Left forelimb (tissue), 1 donor: ENCODE measurements at regions not wholly inside any gene's neighbourhood (a gene's known extent, or its start where the extent isn't known, plus 50 kb on each side); places are given as distances from the start of the nearest gene placed in this dataset.
"Not testable (repeated sequence)": the region's sequence is repeated elsewhere in the genome, so short reads cannot be mapped to it uniquely, and the experiment has no call there.

Source experiments
- DNase-seq: peaks from one replicate; pipeline ENCODE4 v3.0.0-alpha.2; 2018; ENCODE audit warnings: low spot score

GRCh38 chr14:83091991-83092956, 1558.6 kb upstream of the SEL1L start:
- DNase-seq, result not testable (repeated sequence)

DNA sequence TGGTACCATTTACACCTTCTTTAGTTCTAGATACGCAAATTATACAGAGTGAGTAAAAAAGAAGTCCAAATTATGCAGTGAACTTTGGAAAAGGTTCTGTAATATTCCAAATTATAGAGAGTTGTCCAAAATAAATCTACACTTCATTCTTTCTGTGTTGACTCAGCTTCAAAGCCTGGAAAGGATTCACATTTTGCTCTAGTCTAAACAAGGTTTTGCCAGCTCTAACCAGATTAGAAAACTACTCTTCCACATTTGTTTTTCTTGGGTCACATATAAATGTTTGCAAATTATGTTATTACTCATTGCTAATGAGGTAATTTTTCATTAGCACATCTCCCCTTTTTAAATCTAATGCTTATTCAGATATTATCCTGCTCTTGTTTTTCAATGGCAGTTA, 1562.4 kb upstream of the SEL1L start:
- DNase-seq, result no peak

GRCh38 chr14:83101846-83102245, 1568.2 kb upstream of the SEL1L start:
- no peak for DNase-seq

DNA sequence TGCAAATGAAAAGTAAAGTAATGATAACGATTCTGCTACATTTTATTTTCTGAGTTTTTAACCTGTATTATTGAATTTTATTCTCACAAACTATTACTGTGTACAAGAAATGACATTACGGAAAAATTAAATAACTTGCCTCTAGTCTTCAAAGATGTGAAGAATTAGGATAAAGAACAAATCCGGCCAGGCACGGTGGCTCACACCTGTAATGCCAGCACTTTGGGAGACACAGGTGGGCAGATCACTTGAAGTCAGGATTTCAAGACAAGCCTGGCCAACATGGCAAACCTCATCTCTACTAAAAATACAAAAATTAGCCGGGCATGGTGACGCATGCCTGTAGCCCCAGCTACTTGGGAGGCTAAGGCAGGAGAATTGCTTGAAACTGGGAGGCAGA, 1584.4 kb upstream of the SEL1L start:
- no peak for DNase-seq

DNA sequence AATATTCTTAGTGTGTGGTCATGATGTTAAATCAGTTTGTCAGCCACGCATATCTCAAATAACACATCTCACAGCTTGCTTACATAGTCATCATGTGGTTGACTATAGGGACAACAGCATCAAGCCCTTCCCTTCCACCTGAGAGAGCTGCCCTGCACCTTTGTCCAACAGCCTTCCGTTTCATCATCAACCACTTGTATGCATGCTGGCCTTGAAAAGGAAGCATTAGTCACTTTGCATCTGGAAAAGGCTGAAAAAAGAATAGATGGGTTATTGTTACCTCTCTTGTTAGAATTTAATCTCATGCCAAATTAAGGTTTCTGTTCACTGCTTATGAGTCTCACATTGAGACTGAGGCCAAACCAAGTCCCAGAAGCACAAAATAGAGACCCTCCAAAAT, 1586.5 kb upstream of the SEL1L start:
- no peak for DNase-seq

DNA sequence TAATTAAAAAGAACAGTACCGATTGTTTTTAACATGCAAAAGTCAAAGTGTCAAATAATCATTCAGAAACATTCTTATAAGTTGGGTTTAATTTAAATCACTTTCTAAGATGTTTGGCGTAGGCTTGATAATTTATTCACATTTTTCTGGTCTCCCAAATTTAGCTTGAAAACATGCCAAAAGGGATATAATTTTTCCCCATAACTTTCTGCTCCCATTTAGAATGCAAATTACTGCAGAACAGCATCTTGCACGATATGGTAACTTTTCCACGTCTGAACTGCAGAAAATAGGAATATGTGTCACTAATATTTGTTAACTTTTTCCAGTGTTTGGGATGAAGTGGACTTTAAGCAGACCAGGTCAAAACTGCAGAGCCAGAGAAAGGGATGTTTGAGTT, 1592.4 kb upstream of the SEL1L start:
- no peak for DNase-seq

GRCh38 chr14:83128783-83129182, 1595.1 kb upstream of the SEL1L start:
- DNase-seq, result no peak

- no peak for DNase-seq
Observed at GRCh38 chr14:83129496-83129895, 1595.8 kb upstream of the SEL1L start.

GRCh38 chr14:83133981-83134645, 1600.5 kb upstream of the SEL1L start:
- DNase-seq, result no peak

DNA sequence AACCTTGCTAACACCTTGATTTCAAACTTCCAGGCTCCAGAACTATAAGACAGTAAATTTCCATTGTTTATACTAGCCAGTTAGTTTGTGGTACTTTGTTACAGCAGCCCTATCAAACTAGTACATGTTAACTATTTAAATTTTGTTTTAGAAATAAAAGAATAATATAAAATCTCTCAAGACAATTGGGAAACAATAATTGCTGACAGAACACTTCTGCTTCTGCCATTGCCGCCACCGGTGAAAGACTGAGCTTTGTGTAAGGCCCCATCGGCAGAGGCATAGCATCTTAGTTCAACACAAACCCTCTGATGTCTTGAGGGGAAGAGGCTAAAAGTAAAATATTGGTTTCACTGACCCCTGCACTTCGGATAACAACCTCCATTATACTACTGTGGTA, 1607.1 kb upstream of the SEL1L start:
- DNase-seq, result no peak

- no peak for DNase-seq
Observed at GRCh38 chr14:83147006-83147405, 1613.4 kb upstream of the SEL1L start.

DNA sequence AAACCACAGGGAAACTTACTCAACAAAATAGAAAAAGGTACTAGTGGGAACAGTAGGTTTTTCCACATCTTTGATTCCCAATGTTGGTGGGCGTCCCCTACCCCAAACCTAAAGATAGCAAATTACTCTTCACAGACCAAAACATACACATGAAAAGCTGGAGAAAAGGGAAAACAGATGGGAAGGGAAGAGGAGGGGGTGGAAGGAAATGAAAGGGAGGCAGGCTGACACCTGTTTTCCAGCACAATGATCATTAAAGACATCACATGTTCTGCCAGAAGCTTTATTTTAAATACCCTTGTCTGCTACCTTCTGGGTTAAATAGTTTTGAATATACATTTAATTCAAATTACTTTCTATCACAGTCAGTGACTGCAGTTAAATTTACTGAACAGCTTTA, 1617.9 kb upstream of the SEL1L start:
- DNase-seq, result no peak

- no peak for DNase-seq
Observed at GRCh38 chr14:83153081-83153480, 1619.4 kb upstream of the SEL1L start.

DNA sequence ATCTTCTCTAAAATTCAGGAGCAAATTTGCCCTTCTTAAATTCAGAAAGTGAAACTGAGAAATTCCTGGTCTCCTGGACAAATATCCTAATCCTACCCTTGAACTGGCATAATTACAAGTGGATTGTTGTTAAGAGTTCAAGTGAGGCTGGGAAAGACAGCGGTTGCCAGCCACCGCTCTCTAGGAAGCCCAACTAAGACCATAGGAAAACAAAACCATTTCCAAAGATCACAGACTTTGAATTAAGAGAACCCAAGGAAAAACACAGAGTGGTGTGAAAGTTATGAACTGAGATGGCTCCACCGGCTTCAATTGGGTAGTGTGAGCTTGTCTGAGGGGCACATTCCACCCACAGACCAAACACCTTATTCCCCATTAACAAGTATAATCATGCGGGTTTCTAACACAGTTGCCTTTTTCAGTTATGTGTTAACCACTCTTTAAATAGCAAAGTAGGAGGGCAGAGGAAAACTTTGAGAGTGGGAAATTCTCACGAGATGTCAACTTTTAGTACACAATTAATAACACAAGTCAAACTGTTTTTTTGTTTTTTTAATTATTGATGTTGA, 1628.8 kb upstream of the SEL1L start:
- DNase-seq, result no peak

DNA sequence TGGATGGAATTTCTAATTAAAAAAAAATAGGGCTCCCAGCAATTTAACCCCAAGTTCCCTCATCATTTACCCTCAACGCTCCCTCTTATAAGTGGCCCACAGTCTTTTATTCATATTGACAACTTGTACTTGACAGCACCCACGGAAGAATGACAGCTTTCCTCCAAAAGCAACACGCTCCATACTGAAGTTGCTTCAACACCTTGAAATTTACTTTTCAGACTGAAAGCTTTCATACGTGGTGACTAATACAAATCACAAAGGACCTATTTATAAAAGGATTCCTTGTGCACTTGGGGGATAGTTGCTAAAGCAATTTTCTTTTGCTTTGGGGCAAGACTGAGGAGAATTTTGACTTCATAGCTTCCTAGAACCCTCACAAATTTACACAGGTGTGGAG, 1629.4 kb upstream of the SEL1L start:
- no peak for DNase-seq

GRCh38 chr14:83164016-83164415, 1630.4 kb upstream of the SEL1L start:
- DNase-seq, result no peak

- DNase-seq, result no peak
Observed at GRCh38 chr14:83164591-83164990, 1630.9 kb upstream of the SEL1L start.

- DNase-seq, result no peak
Observed at GRCh38 chr14:83170165-83170564, 1636.5 kb upstream of the SEL1L start.

DNA sequence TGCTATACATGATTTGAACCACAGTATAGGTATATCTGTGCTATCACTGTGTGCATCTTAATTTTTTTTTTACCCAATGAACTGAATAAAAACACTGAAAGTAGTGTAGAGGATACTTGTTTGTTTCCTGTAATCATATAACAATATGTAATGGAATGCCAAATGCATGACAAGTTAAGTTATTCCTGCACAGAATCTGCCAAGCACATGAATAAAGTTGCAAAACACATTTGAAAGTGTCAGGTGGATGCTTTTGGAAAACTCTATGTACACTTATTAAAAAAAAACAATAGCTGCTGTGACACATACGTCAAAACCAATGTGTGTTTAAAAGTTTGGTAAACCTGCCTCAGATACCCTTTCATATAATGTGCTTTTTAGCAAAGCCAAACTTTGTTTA, 1638.1 kb upstream of the SEL1L start:
- no peak for DNase-seq

DNA sequence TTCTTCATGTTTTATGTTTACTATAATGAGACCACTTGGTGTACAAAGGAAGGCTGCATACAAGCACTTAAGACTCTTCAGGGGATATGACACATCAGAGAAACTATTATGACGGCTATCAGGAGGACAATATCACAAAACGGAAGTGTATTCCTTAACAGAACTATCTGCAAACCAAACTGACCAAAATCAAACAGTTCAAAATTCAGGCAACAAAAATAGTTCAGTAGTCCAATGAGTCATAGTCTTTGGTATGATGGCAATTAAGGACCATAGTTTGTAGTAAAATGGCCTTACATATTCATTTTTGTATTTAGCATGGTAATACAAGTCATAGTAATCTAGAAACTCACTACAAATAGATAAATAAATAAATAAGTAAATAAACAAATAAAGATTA, 1638.7 kb upstream of the SEL1L start:
- DNase-seq, result no peak

GRCh38 chr14:83173687-83174086, 1640.0 kb upstream of the SEL1L start:
- no peak for DNase-seq

DNA sequence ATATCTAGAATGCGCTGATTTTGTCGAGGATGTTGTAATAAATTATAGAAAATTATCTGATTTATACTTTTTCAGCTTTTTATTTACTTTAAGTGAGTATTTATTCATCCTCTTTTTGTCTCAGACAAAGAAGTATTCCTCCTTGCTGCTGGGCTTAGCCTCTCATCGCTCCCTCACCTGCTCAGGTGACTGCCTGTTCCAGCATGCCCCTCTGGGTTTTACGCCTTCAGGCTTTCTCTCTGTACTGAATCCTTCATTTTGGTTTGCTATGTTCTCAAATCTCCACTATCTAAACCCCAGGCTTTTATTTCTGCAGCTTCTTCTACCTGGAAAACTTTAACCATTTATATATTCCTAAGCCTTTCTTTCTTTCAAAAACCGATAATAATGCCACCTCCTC, 1650.9 kb upstream of the SEL1L start:
- DNase-seq, result no peak

- not testable (repeated sequence) for DNase-seq
Observed at GRCh38 chr14:83188311-83188710, 1654.7 kb upstream of the SEL1L start.
